Epithelial cell of esophagus (primary cell): ENCODE measurements at regions not wholly inside any gene's neighbourhood (a gene's known extent, or its start where the extent isn't known, plus 50 kb on each side); places are given as distances from the start of the nearest gene placed in this dataset.

Experiments used
- DNase-seq: peaks from one replicate; pipeline ENCODE4 v3.0.0; 2010; ENCODE audit warnings: low read depth
- H3K4me3 ChIP-seq: 2 replicates; pipeline ENCODE4 v1.5.1; 2011; ENCODE audit warnings: mild to moderate bottlenecking, low read length, control low read depth
- CTCF ChIP-seq: IDR thresholded peaks from 2 replicates; pipeline ENCODE4 v1.5.1; 2011; ENCODE audit warnings: low read depth, mild to moderate bottlenecking, low read length, control low read depth, inconsistent platforms; ENCODE audit not compliant: insufficient read depth; ENCODE audit errors: missing control alignments

DNA sequence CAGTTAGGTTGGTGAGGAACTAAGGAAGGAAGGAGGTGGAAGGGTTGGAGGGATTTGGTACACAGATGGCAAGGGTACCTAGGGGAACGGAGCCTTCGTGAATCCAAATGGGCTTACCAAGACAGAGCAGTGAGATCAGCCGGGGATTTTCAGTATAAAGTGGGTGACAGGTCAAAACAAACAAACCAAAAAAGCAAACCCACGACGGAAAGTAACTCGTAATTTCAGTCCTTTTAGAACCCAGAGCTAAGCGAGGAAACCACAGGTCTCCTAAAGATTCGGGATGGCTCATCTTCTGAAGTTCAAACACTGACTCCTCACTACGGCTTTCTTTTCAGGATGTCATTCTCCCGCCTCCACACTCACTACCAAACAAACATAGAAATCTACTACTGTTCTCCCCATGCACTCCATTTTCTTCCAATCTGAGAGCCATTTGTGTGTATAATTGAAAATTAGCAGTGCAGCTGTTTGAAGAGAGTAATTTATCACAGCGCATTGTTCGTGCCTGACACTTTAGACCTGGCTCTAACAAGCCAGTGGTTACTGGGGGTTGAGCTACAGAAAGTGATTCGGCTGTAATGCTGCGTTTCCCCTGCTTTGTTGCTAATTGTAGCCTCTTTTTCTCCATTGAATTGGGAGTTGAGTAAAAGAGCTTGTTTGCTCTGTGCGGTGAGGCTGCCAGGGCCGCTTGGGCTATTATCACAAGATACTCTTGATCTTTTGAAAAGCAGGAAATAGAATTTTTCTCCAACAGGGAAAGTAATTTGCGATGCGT is 64.7 kb upstream of the CCDC39 start:
- H3K4me3 ChIP-seq, result no peak overlapping the region
- no peak for DNase-seq
- TF ChIP-seq CTCF, result no peak

DNA sequence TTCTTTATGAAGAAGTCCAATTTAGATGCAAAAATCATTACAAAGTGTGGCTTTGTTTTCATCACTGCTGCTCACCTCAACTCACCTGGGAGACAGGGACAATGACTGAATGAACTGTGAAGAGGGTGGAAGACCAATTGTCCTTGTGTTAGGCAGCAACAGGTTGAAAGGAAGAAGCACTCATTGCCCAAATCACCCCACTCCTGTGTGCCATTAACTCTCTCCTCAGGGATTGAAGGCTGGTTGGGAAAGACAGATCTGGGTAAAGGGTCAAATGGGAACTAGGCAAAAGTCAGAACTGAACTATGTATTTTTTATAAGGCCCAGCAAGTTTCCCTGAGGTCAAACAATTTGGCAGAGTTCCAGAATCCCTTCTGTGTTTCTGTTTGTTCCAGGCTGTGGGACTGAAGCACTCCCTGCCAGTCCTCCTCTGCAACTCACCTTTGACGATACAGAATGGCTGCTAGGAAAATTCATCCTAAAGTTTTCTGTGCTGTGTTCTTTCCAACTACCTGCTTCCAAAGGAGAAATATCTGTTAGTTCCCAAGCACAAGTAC is 68.6 kb upstream of the CCDC39 start:
- H3K4me3 ChIP-seq, result no peak overlapping the region
- DNase-seq, result no peak
- no peak for TF ChIP-seq CTCF

DNA sequence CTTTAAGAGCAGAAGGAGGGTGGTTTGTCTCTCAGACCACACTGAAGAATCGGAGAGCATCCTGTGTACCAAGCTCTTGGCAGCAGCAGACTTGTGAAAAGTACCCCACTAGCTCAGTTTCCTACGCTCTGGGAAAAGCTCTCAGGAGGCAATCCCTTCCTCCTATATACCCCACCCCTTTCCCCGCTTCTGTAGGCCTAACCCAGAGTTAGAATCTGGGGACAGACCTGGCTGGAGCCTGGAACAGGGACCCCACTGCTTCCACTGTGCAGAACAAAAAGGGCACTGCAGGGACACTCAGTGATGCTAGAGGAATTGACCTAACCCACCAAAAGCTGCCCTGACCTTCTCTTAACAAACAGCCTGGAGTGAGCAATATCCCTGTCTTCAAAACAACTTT is 70.0 kb upstream of the CCDC39 start:
- TF ChIP-seq CTCF, result no peak
- H3K4me3 ChIP-seq, result no peak overlapping the region
- DNase-seq, result no peak

DNA sequence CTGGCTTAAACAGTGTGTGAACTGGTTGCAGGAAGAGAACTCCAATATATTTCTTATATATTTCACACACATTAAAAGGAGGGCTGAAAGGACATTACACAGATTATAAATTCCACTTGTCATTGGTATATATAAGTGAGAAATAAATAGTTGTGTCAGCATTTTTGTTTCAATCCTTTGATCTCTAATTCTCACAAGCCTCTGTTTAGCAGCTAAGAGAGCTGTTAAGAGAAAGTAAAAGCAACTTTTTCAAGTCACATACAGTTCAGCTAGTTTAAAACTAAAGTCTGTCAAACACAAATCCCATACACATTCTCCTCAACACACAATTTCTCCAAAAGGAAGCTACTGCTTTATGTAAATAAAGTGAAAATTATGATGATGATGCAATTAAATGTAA is 70.5 kb upstream of the CCDC39 start:
- no peak for TF ChIP-seq CTCF
- DNase-seq, result no peak
- H3K4me3 ChIP-seq, result no peak overlapping the region

DNA sequence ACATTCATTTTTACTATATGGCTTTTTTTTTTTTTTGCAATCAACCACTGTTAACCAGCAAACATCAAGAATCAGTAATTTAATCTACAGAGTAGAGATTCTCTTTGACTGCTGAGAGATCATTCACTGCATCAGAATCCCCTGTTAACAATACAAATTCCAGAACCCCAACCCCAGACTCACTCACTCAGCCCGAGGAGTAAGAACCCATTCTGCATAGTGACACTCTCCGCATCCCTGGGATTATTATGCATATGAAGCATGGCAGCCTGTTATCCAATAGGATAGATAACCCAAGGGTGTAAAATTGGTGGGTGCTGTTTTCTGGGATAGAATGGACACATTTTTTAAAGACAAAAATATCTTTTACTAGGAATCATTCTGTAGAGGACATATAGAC is 76.3 kb upstream of the CCDC39 start:
- no peak for TF ChIP-seq CTCF
- DNase-seq, result no peak
- no peak overlapping the region for H3K4me3 ChIP-seq

DNA sequence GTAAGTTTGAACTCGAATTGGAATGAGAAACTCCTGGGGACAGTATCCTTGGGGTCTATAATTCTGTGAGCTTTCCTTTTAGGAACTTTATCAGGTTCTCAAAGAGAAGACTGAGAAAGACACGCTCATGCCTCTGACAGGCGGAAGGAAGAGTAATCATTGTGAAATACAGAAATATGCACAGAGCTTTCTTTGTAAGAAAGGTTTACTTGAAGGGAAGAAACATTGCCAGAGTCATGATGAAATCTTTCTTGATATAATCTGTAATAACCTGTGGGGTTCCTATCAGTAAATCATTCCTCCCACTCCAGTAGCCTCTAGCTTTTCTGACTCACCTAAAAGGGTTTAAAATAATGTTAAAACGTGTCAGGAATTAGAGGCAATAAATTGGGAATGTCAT is 83.6 kb upstream of the CCDC39 start:
- peak; percentile 57 for DNase-seq
- H3K4me3 ChIP-seq, result no peak overlapping the region
- no peak for TF ChIP-seq CTCF

GRCh38 chr3:180764481-180764880 is 85.2 kb upstream of the CCDC39 start:
- no peak for TF ChIP-seq CTCF
- no peak overlapping the region for H3K4me3 ChIP-seq
- DNase-seq, result no peak
